HAP-1 (cell line): ENCODE measurements at regions not wholly inside any gene's neighbourhood (a gene's known extent, or its start where the extent isn't known, plus 50 kb on each side); places are given as distances from the start of the nearest gene placed in this dataset.

Experiments used
- DNase-seq, 2 experiments: peaks; one replicate each; pipeline ENCODE4 v3.0.0-alpha.2; 2016 to 2020; ENCODE audit warnings: low spot score in 2 of 2
- H3K27me3 ChIP-seq: fragments of 250-450 bp; sonication (Bioruptor Pico); 2 replicates; pipeline ENCODE4 v1.5.1; 2020; ENCODE audit warnings: low read depth, mild to moderate bottlenecking, moderate library complexity
- H3K36me3 ChIP-seq: fragments of 250-450 bp; sonication (Bioruptor Pico); replicated peaks from 2 replicates; pipeline ENCODE4 v1.5.1; 2020; ENCODE audit warnings: mild to moderate bottlenecking
- H3K4me1 ChIP-seq: fragments of 250-450 bp; sonication (Bioruptor Pico); 2 replicates; pipeline ENCODE4 v1.5.1; 2020; ENCODE audit warnings: mild to moderate bottlenecking
- H3K4me3 ChIP-seq: fragments of 250-450 bp; sonication (Bioruptor Pico); 2 replicates; pipeline ENCODE4 v1.5.1; 2020; ENCODE audit warnings: mild to moderate bottlenecking, moderate library complexity
- H3K9me3 ChIP-seq: fragments of 250-450 bp; sonication (Bioruptor Pico); 2 replicates; pipeline ENCODE4 v1.5.1; 2020; ENCODE audit warnings: mild to moderate bottlenecking, moderate library complexity
- in situ Hi-C: fragments of 300-500 bp; cut with MboI; formaldehyde crosslinking; loops from 3 replicates; pipeline ENCODE4 v1.14.3; 2020; ENCODE audit warnings: low sequenced_read_pairs, inconsistent platforms, mixed read lengths

DNA sequence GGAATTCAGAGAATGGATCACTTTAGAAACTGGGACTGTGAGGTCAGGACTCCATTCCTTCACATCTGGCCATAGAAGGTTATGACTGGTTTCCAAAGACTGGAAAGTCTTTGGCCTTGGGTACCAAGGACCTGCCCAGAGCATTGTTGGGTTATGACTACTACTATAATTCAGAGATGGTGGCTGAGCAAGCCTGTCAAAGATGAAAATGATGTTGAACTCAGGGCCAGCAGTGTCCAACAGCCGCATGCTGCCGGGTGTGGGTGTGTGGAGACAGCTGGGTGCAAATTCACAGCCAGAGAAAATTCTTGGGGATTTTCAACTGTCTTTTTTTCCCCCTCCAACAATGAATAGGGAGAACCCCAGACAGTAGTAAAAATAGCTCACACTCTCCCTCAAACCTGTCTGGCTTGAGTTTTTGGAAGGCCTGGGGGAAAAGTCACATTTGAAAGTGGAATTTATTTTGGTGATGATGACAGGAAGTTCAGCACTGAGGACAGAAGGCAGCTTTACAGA is 166.8 kb upstream of the NCAM1 start:
- Histone ChIP-seq H3K36me3 (no peaks in the 10 kb centered on the region), H3K4me1 (no peaks in the 10 kb centered on the region), H3K4me3 (no peak overlapping the region), H3K9me3 (no peaks in the 10 kb centered on the region), H3K27me3 (no peaks in the 10 kb centered on the region)
- no peak for DNase-seq
- in situ Hi-C loops = no loop called here

DNA sequence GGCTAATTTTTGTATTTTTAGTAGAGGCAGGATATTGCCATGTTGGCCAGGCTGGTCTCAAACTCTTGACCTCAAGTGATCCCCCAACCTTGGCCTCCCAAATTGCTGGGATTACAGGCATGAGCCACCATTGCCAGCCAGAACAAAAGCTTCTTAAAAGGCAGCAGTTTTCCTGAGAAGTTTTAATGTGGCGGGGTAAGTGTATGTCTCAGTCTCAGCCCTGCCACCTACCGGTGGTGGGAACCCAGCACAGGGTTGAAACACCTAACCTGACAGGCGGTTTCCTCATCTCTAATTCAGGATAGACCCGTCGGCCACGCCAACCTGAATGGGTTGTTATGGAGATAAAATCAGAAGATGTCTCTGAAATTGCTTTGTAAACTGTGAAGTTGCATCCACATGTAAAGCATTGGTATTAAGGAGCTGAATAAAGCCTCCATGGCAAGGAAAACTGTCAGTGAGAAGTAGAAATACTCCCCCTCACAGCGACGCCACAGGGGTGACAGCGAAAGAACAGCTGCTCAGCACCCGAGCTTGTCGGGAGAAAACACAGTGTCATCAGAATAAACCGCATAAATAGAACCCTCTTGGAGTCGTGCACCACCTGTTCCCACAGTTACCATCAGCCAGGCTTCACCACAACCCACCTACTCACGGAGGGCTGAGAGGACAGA is 165.9 kb upstream of the NCAM1 start:
- H3K4me1 ChIP-seq = no peaks in the 10 kb centered on the region
- no peaks in the 10 kb centered on the region for H3K27me3 ChIP-seq
- in situ Hi-C loops = no loop called here
- H3K4me3 ChIP-seq = no peak overlapping the region
- peak; percentile 36 to 65 for DNase-seq
- H3K9me3 ChIP-seq = no peaks in the 10 kb centered on the region
- no peaks in the 10 kb centered on the region for H3K36me3 ChIP-seq

DNA sequence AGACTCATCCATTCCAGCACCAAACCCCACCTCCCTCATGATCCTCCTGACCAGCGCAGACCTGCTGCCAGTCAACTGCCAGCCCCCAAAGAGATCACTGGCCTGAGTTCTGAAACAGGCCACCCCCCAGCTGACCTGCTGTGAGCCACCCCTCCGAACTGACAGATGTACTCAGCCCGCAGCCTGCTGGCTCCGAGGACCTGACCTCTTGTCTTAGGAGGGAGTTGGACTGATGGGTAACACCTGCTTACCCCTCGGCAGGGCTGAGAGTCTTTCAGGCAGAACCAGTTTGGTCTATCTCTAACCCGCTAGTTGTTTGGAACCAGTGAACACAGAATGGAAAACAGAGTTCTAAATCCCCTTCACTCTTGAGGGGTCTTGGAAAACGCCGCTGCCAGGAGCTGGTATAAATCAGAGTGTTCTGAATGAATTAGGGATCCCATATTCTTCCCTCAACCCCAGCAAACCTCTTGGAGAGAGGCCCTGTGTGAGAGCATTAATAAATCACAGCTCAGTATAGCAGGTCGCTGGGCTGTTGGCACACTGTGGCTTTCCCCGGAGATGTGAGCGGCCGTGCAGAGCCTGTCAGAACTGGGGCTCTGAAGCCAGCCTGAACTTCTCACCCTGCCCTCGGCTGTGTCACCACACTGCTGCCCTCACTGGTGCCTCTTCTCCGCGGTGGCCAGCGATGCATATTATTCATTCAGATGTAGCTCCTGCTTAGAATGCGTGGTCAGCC is 165.1 kb upstream of the NCAM1 start:
- Histone ChIP-seq H3K4me1 (no peaks in the 10 kb centered on the region), H3K27me3 (no peaks in the 10 kb centered on the region), H3K36me3 (no peaks in the 10 kb centered on the region), H3K4me3 (no peak overlapping the region), H3K9me3 (no peaks in the 10 kb centered on the region)
- in situ Hi-C loops = no loop called here
- no peak for DNase-seq

GRCh38 chr11:112797092-112797491 is 164.1 kb upstream of the NCAM1 start:
- in situ Hi-C loops = no loop called here
- H3K4me3 ChIP-seq = no peak overlapping the region

DNA sequence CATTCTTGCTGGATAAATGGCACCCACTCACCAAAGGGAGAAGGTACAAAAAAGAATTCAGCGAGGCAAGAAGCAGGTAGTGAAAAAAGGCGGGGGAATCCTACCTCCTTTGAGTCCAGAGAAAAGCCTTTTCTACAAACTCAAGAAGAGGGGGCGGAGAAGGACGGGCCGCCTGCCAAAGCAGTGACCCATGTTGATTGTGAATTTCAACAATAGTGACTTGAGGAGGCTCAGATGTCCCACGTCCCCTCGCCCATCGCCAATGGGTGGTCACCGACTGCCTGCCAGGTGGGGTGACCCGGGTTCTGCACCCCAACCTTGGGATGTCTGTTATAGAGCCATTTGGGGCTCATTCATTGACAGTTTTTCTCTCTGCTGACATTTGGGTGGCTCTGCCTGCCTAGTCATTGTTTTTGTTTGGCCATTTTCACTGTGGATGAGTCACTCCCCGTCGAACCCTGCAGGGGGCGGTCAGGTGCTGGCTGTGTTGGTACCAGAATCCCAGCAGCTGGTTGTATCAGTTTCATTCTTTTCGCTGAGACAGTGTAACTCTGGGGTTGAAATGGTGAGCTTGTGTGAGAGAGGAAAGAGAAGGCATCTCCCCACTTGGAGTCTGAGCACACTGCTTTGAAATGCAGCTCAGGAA is 163.4 kb upstream of the NCAM1 start:
- Histone ChIP-seq H3K4me3 (no peak overlapping the region), H3K36me3 (no peaks in the 10 kb centered on the region), H3K4me1 (no peaks in the 10 kb centered on the region), H3K27me3 (no peaks in the 10 kb centered on the region), H3K9me3 (no peaks in the 10 kb centered on the region)
- peak in 1 of 2 experiments; percentile 34 for DNase-seq
- in situ Hi-C loops = no loop called here

More at GRCh38 chr11:112797092-112797491, 164.1 kb upstream of the NCAM1 start:
- Histone ChIP-seq H3K9me3 (no peaks in the 10 kb centered on the region), H3K4me1 (no peaks in the 10 kb centered on the region), H3K36me3 (no peaks in the 10 kb centered on the region), H3K27me3 (no peaks in the 10 kb centered on the region)
- no peak for DNase-seq

- H3K4me3 ChIP-seq = no peak overlapping the region
- DNase-seq = no peak
- H3K27me3 ChIP-seq = no peaks in the 10 kb centered on the region
- no peaks in the 10 kb centered on the region for H3K4me1 ChIP-seq
- no peaks in the 10 kb centered on the region for H3K9me3 ChIP-seq
- in situ Hi-C loops = no loop called here
- H3K36me3 ChIP-seq = no peaks in the 10 kb centered on the region
Observed at GRCh38 chr11:112801025-112801816, 160.0 kb upstream of the NCAM1 start.

DNA sequence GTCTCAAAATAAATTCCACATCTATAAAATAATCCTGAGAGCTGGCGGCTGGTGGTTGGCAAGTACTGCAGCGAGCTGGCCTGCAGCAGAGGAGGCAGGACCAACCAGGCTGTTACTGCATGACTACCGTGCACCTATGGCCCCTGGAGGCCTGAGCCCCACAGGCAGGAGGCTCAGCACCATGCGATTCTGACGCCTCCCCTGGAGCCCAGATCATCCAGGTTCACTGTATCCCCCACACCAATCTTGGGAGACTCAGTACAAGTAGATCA is 159.5 kb upstream of the NCAM1 start:
- Histone ChIP-seq H3K9me3 (no peaks in the 10 kb centered on the region), H3K36me3 (no peaks in the 10 kb centered on the region), H3K27me3 (no peaks in the 10 kb centered on the region), H3K4me1 (no peaks in the 10 kb centered on the region), H3K4me3 (no peak overlapping the region)
- in situ Hi-C loops = no loop called here
- no peak for DNase-seq

DNA sequence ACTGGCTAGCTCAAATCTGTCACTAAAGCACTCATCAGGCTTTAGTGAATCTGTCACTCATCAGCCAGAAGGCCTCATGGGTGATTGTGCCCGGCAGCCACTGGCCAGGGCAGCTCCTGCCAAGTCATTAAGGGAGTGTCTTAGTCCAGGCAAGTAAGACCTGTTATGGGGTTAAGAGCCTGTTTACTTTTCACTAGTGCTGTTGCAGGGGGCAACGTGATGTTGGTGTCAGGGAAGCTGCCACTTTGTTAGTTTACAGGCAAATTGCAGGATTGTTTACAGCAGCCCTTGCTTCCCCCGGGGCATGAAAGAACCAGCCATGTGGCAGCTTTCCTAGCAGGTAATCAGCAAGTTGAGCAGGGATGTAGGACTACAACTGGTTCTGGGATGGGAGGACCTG is 155.6 kb upstream of the NCAM1 start:
- DNase-seq = no peak
- in situ Hi-C loops = no loop called here
- Histone ChIP-seq H3K27me3 (no peaks in the 10 kb centered on the region), H3K4me1 (no peaks in the 10 kb centered on the region), H3K4me3 (no peak overlapping the region), H3K9me3 (no peaks in the 10 kb centered on the region), H3K36me3 (no peaks in the 10 kb centered on the region)

GRCh38 chr11:112806256-112806655 is 155.0 kb upstream of the NCAM1 start:
- Histone ChIP-seq H3K9me3 (no peaks in the 10 kb centered on the region), H3K36me3 (no peaks in the 10 kb centered on the region), H3K4me3 (no peak overlapping the region), H3K27me3 (no peaks in the 10 kb centered on the region), H3K4me1 (no peaks in the 10 kb centered on the region)
- in situ Hi-C loops = no loop called here
- DNase-seq = no peak

DNA sequence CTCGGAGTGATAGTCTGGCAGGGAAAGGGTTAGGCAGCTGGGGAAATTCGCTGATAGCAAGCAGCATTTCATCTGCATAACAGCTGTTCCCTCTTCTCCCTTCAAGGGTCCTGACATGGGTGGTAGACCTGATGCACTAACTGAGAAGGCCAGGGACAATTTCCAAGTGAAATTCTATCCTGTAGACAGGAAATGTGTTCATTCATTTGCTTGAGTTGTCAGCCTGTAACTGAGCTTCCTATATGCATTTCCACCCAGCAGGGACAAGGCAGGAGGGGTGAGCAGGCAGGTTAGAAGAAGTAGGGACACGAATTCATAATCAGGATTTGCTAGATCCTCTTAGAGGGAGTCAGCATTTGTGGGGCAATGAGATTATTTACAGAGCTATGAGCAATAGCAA is 154.3 kb upstream of the NCAM1 start:
- no peak overlapping the region for H3K4me3 ChIP-seq
- in situ Hi-C loops = no loop called here
- no peaks in the 10 kb centered on the region for H3K9me3 ChIP-seq
- no peaks in the 10 kb centered on the region for H3K36me3 ChIP-seq
- no peaks in the 10 kb centered on the region for H3K27me3 ChIP-seq
- no peaks in the 10 kb centered on the region for H3K4me1 ChIP-seq
- DNase-seq = no peak

DNA sequence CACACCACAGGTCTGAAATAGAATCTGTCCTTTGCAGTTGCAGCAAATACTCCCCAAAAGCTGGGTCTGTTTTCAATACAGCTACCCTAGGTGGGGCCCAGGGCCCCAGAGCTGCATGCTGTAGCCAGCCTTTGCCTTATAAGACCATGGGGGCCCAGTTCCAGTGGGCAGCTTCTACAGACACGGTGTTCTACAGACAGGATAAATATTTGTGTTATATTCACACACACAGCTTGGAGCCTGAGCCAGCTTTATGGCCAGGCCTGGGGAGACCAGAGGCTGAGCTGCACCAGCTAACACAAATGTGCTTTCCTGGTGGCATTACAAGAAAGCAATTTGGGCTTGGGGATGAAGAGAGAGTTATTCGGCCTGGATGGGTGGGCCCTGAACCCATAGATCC is 151.8 kb upstream of the NCAM1 start:
- Histone ChIP-seq H3K9me3 (no peaks in the 10 kb centered on the region), H3K36me3 (no peaks in the 10 kb centered on the region), H3K4me1 (no peaks in the 10 kb centered on the region), H3K27me3 (no peaks in the 10 kb centered on the region), H3K4me3 (no peak overlapping the region)
- in situ Hi-C loops = no loop called here
- DNase-seq = no peak

DNA sequence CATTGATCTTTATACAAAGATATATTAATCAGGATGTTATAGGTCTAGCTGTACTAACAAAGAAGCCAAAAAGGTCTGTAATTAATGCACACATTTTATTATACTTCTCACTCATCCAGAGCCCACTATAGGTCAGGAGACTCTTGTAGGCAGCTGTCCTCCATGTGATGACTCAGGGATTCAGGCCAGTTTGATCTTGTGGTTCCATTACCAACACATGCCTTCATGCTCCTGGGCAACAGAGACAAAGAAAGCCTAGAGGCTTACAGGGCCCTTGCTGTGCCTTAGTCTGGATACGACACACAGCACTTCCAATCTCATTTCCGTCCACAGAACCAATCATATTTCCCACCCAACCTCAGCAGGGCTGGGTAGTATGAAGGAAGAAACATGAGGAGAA is 150.3 kb upstream of the NCAM1 start:
- H3K4me3 ChIP-seq = no peak overlapping the region
- no peaks in the 10 kb centered on the region for H3K27me3 ChIP-seq
- H3K4me1 ChIP-seq = no peaks in the 10 kb centered on the region
- no peaks in the 10 kb centered on the region for H3K9me3 ChIP-seq
- no peaks in the 10 kb centered on the region for H3K36me3 ChIP-seq
- in situ Hi-C loops = no loop called here
- no peak for DNase-seq

DNA sequence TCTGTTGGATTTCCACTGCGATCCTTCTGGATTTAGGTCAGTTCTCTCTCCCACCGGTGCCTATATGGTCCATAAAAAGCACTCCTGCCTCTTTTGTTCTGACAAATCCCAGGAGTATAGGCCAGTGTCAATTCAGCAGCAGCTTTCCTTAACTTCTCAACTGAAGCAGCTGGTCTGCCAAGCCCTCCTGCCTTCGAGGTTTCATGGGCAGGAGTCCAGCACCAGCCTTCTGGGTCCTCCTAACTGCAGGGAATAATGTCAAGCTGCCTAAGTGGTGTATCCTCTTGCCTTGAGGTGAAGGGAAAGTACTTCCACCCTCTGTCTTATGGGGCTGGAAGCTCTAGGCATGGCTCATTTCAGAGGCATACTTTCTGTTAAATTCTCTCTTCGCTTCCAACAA is 149.4 kb upstream of the NCAM1 start:
- Histone ChIP-seq H3K4me3 (no peak overlapping the region), H3K36me3 (no peaks in the 10 kb centered on the region), H3K4me1 (no peaks in the 10 kb centered on the region), H3K27me3 (no peaks in the 10 kb centered on the region), H3K9me3 (no peaks in the 10 kb centered on the region)
- in situ Hi-C loops = no loop called here
- no peak for DNase-seq

- in situ Hi-C loops = no loop called here
- no peaks in the 10 kb centered on the region for H3K4me1 ChIP-seq
- no peak for DNase-seq
- no peak overlapping the region for H3K4me3 ChIP-seq
- H3K9me3 ChIP-seq = no peaks in the 10 kb centered on the region
- H3K27me3 ChIP-seq = no peaks in the 10 kb centered on the region
- H3K36me3 ChIP-seq = no peaks in the 10 kb centered on the region
Observed at GRCh38 chr11:112812729-112813128, 148.5 kb upstream of the NCAM1 start.
